ENCODE measurements at regions not wholly inside any gene's neighbourhood (a gene's known extent, or its start where the extent isn't known, plus 50 kb on each side); places are given as distances from the start of the nearest gene placed in this dataset.

- no peak overlapping the region for H3K4me3 ChIP-seq (ENCODE audit: low read length)
- no peaks in the 10 kb centered on the region for H3K9me2 ChIP-seq (ENCODE audit: insufficient read depth, low read length)
- H3K36me3 ChIP-seq (ENCODE audit: insufficient read depth, low read length) = no peaks in the 10 kb centered on the region
- H3K4me2 ChIP-seq (ENCODE audit: low read length) = no peak overlapping the region
- H2AFZ ChIP-seq (ENCODE audit: low read depth, low read length) = no peak overlapping the region
- H3K27me3 ChIP-seq (ENCODE audit: insufficient read depth, low read depth, low read length) = no peaks in the 10 kb centered on the region
- H3F3A ChIP-seq (ENCODE audit: insufficient read depth, low read length, poor library complexity, severe bottlenecking) = no peaks in the 10 kb centered on the region
- H3K79me2 ChIP-seq (replicated peaks; ENCODE audit: insufficient read depth, low read length) = no peaks in the 10 kb centered on the region
- TF ChIP-seq CTCF (IDR thresholded peaks at IDR 0.05; ENCODE audit: poor library complexity, severe bottlenecking) (no peak), RAD21 (conservative IDR thresholded peaks at IDR 0.05) (no peak), EZH2 (IDR thresholded peaks at IDR 0.05; ENCODE audit: borderline replicate concordance, insufficient read depth, low read length, poor library complexity, severe bottlenecking) (no peak), EP300 (conservative IDR thresholded peaks at IDR 0.05; ENCODE audit: poor library complexity, severe bottlenecking) (no peak), REST (IDR thresholded peaks at IDR 0.05; ENCODE audit: borderline replicate concordance) (no peak), TAF1 (IDR thresholded peaks at IDR 0.05; ENCODE audit: low read depth) (no peak)
- no peak overlapping the region for H3K9ac ChIP-seq (ENCODE audit: low read length)
- H3K27ac ChIP-seq (ENCODE audit: low read length) = no peak overlapping the region
- H4K20me1 ChIP-seq (ENCODE audit: insufficient read depth) = no peaks in the 10 kb centered on the region
- H3K9me3 ChIP-seq (ENCODE audit: low read length) = no peaks in the 10 kb centered on the region
These were observed 316.4 kb upstream of the GRIN3A start for GRCh38 chr9:102054811-102055210.

GRCh38 chr9:102049586-102050246, 311.3 kb upstream of the GRIN3A start:
- TF ChIP-seq EP300 (conservative IDR thresholded peaks at IDR 0.05; ENCODE audit: poor library complexity, severe bottlenecking) (no peak), TAF1 (IDR thresholded peaks at IDR 0.05; ENCODE audit: low read depth) (no peak), MXI1 (conservative IDR thresholded peaks at IDR 0.05; ENCODE audit: poor library complexity, severe bottlenecking) (no peak), SMC3 (conservative IDR thresholded peaks at IDR 0.05; ENCODE audit: poor library complexity) (no peak), RAD21 (conservative IDR thresholded peaks at IDR 0.05) (no peak), EZH2 (IDR thresholded peaks at IDR 0.05; ENCODE audit: borderline replicate concordance, insufficient read depth, low read length, poor library complexity, severe bottlenecking) (no peak), POLR2AphosphoS5 (IDR thresholded peaks at IDR 0.05) (no peak), CTCF (IDR thresholded peaks at IDR 0.05; ENCODE audit: poor library complexity, severe bottlenecking) (no peak), REST (IDR thresholded peaks at IDR 0.05; ENCODE audit: borderline replicate concordance) (no peak)
- Histone ChIP-seq H3K4me2 (ENCODE audit: low read length) (no peak overlapping the region), H3K9me3 (ENCODE audit: low read length) (no peaks in the 10 kb centered on the region), H2AFZ (ENCODE audit: low read depth, low read length) (no peak overlapping the region), H3F3A (ENCODE audit: insufficient read depth, low read length, poor library complexity, severe bottlenecking) (no peaks in the 10 kb centered on the region), H4K20me1 (ENCODE audit: insufficient read depth) (no peaks in the 10 kb centered on the region), H3K79me2 (replicated peaks; ENCODE audit: insufficient read depth, low read length) (no peaks in the 10 kb centered on the region), H3K27me3 (ENCODE audit: insufficient read depth, low read depth, low read length) (no peaks in the 10 kb centered on the region), H3K27ac (ENCODE audit: low read length) (no peak overlapping the region), H3K36me3 (ENCODE audit: insufficient read depth, low read length) (no peaks in the 10 kb centered on the region), H3K4me3 (ENCODE audit: low read length) (no peak overlapping the region), H3K9ac (ENCODE audit: low read length) (no peak overlapping the region), H3K9me2 (ENCODE audit: insufficient read depth, low read length) (no peaks in the 10 kb centered on the region)

Measured in neural cell (in vitro differentiated cells).